Glutamatergic neuron (in vitro differentiated cells): ENCODE measurements at regions not wholly inside any gene's neighbourhood (a gene's known extent, or its start where the extent isn't known, plus 50 kb on each side); places are given as distances from the start of the nearest gene placed in this dataset.

ENCODE experiments used
- DNase-seq: peaks from one replicate; pipeline ENCODE4 v3.0.0; 2022
- H3K27ac Mint-ChIP-seq: one replicate; pipeline ENCODE4 v1.8.0; 2020; ENCODE audit warnings: mild to moderate bottlenecking, mixed read lengths, inconsistent platforms; ENCODE audit not compliant: unreplicated experiment
- H3K27me3 Mint-ChIP-seq: one replicate; pipeline ENCODE4 v1.8.0; 2020; ENCODE audit warnings: mild to moderate bottlenecking, moderate library complexity, mixed read lengths, inconsistent platforms; ENCODE audit not compliant: unreplicated experiment
- H3K36me3 Mint-ChIP-seq: one replicate; pipeline ENCODE4 v1.8.0; 2020; ENCODE audit warnings: mild to moderate bottlenecking, mixed read lengths, inconsistent platforms; ENCODE audit not compliant: unreplicated experiment
- H3K4me1 Mint-ChIP-seq: one replicate; pipeline ENCODE4 v1.8.0; 2020; ENCODE audit warnings: mild to moderate bottlenecking, low read depth, mixed read lengths, inconsistent platforms; ENCODE audit not compliant: unreplicated experiment
- H3K4me3 Mint-ChIP-seq: one replicate; pipeline ENCODE4 v1.8.0; 2020; ENCODE audit warnings: mild to moderate bottlenecking, mixed read lengths, inconsistent platforms; ENCODE audit not compliant: unreplicated experiment
- H3K9me3 Mint-ChIP-seq: one replicate; pipeline ENCODE4 v1.8.0; 2020; ENCODE audit warnings: mild to moderate bottlenecking, moderate library complexity, mixed read lengths, inconsistent platforms; ENCODE audit not compliant: unreplicated experiment
- CTCF ChIP-seq: fragments of 200-600 bp; sonication (generic); IDR thresholded peaks from one replicate; pipeline ENCODE4 v1.5.0; 2021; ENCODE audit not compliant: partially characterized antibody, unreplicated experiment

- no peak for DNase-seq
- no peak overlapping the region for H3K4me3 Mint-ChIP-seq
- H3K4me1 Mint-ChIP-seq = no peaks in the 10 kb centered on the region
- no peak for TF ChIP-seq CTCF
- H3K27me3 Mint-ChIP-seq = no peaks in the 10 kb centered on the region
- H3K9me3 Mint-ChIP-seq = no peaks in the 10 kb centered on the region
- no peak overlapping the region for H3K27ac Mint-ChIP-seq
- peaks cover 3% of the 10 kb centered on the region for H3K36me3 Mint-ChIP-seq
Observed at GRCh38 chr12:126581655-126582054, 1516.4 kb downstream of the AACS start.

- TF ChIP-seq CTCF = no peak
- Mint-ChIP-seq H3K27ac (no peak overlapping the region), H3K4me1 (no peaks in the 10 kb centered on the region), H3K27me3 (no peaks in the 10 kb centered on the region), H3K4me3 (no peak overlapping the region), H3K36me3 (no peaks in the 10 kb centered on the region), H3K9me3 (no peaks in the 10 kb centered on the region)
- no peak for DNase-seq
Observed at GRCh38 chr12:126582231-126582630, 1517.0 kb downstream of the AACS start.

- Mint-ChIP-seq H3K9me3 (no peaks in the 10 kb centered on the region), H3K36me3 (no peaks in the 10 kb centered on the region), H3K4me1 (no peaks in the 10 kb centered on the region), H3K4me3 (no peak overlapping the region), H3K27me3 (no peaks in the 10 kb centered on the region), H3K27ac (no peak overlapping the region)
- TF ChIP-seq CTCF = no peak
- no peak for DNase-seq
Observed at GRCh38 chr12:126588586-126589249, 1523.5 kb downstream of the AACS start.

- H3K27ac Mint-ChIP-seq = no peak overlapping the region
- DNase-seq = no peak
- H3K27me3 Mint-ChIP-seq = no peaks in the 10 kb centered on the region
- H3K4me3 Mint-ChIP-seq = no peak overlapping the region
- no peaks in the 10 kb centered on the region for H3K9me3 Mint-ChIP-seq
- no peak for TF ChIP-seq CTCF
- H3K36me3 Mint-ChIP-seq = no peaks in the 10 kb centered on the region
- no peaks in the 10 kb centered on the region for H3K4me1 Mint-ChIP-seq
Observed at GRCh38 chr12:126591533-126591932, 1526.3 kb downstream of the AACS start.

GRCh38 chr12:126601184-126602170 lies 1536.2 kb downstream of the AACS start:
- H3K27me3 Mint-ChIP-seq = no peaks in the 10 kb centered on the region
- no peaks in the 10 kb centered on the region for H3K36me3 Mint-ChIP-seq
- H3K4me1 Mint-ChIP-seq = no peaks in the 10 kb centered on the region
- H3K27ac Mint-ChIP-seq = no peak overlapping the region
- no peak for TF ChIP-seq CTCF
- no peak for DNase-seq
- H3K9me3 Mint-ChIP-seq = peaks cover 2% of the 10 kb centered on the region
- no peak overlapping the region for H3K4me3 Mint-ChIP-seq
